Mesendoderm (in vitro differentiated cells): ENCODE measurements at regions not wholly inside any gene's neighbourhood (a gene's known extent, or its start where the extent isn't known, plus 50 kb on each side); places are given as distances from the start of the nearest gene placed in this dataset.
A peak's percentile ranks its signal among the peaks of the same experiment; 100 is the strongest.
"Not testable (repeated sequence)": the region's sequence is repeated elsewhere in the genome, so short reads cannot be mapped to it uniquely, and the experiment has no call there.

Experiments
- DNase-seq: peaks from one replicate; pipeline ENCODE4 v3.0.0; 2013
- H2AK5ac ChIP-seq: 2 replicates; pipeline ENCODE4 v1.6.1; 2013; ENCODE audit warnings: low read length, inconsistent platforms
- H2BK120ac ChIP-seq: 2 replicates; pipeline ENCODE4 v1.6.1; 2013; ENCODE audit warnings: low read depth, mild to moderate bottlenecking, low read length, moderate library complexity, mixed read lengths
- H2BK15ac ChIP-seq: replicated peaks from 2 replicates; pipeline ENCODE4 v1.6.1; 2013; ENCODE audit warnings: low read depth, mild to moderate bottlenecking, moderate library complexity
- H2BK5ac ChIP-seq: 2 replicates; pipeline ENCODE4 v1.6.1; 2013; ENCODE audit warnings: low read length, inconsistent platforms
- H3K18ac ChIP-seq: 2 replicates; pipeline ENCODE4 v1.6.1; 2013; ENCODE audit warnings: mild to moderate bottlenecking, low read length, mixed read lengths
- H3K23ac ChIP-seq: one replicate; pipeline ENCODE4 v1.6.1; 2013; ENCODE audit warnings: low read length
- H3K27ac ChIP-seq: 2 replicates; pipeline ENCODE4 v1.5.1; 2013; ENCODE audit warnings: low read depth, mild to moderate bottlenecking, inconsistent platforms, low read length, moderate library complexity
- H3K27me3 ChIP-seq: 2 replicates; pipeline ENCODE4 v1.6.1; 2013; ENCODE audit warnings: low read length, control low read depth, mild to moderate bottlenecking, inconsistent platforms; ENCODE audit not compliant: insufficient read depth, poor library complexity
- H3K36me3 ChIP-seq: 2 replicates; pipeline ENCODE4 v1.6.1; 2013; ENCODE audit warnings: low read length, inconsistent platforms; ENCODE audit not compliant: control insufficient read depth, insufficient read depth
- H3K4ac ChIP-seq: one replicate; pipeline ENCODE4 v1.6.1; 2013; ENCODE audit warnings: low read depth, mild to moderate bottlenecking, low read length, moderate library complexity
- H3K4me1 ChIP-seq: 2 replicates; pipeline ENCODE4 v1.6.1; 2013; ENCODE audit warnings: low read depth, low read length, inconsistent platforms; ENCODE audit not compliant: control insufficient read depth
- H3K4me2 ChIP-seq: 2 replicates; pipeline ENCODE4 v1.6.1; 2013; ENCODE audit warnings: low read length
- H3K4me3 ChIP-seq: 2 replicates; pipeline ENCODE4 v1.5.1; 2013; ENCODE audit warnings: mild to moderate bottlenecking, low read length
- H3K56ac ChIP-seq: one replicate; pipeline ENCODE4 v1.6.1; 2013; ENCODE audit warnings: low read length
- H3K79me1 ChIP-seq: 2 replicates; pipeline ENCODE4 v1.6.1; 2013; ENCODE audit warnings: low read length, inconsistent platforms
- H3K79me2 ChIP-seq: 2 replicates; pipeline ENCODE4 v1.6.1; 2013; ENCODE audit warnings: mild to moderate bottlenecking, low read length; ENCODE audit not compliant: control insufficient read depth, insufficient read depth
- H3K9ac ChIP-seq: 2 replicates; pipeline ENCODE4 v1.6.1; 2013; ENCODE audit warnings: low read length, inconsistent platforms
- H4K5ac ChIP-seq: one replicate; pipeline ENCODE4 v1.6.1; 2013; ENCODE audit warnings: low read length
- H4K8ac ChIP-seq: one replicate; pipeline ENCODE4 v1.6.1; 2013; ENCODE audit warnings: low read depth, mild to moderate bottlenecking, control low read depth, low read length, moderate library complexity
- WGBS: extraction: QIAGEN DNeasy Blood & Tissue Kit; methylation state at CpG from one replicate; pipeline ENCODE4 v1.1.7; 2013; ENCODE audit warnings: low lambda C conversion rate, missing lambda C conversion rate; ENCODE audit not compliant: insufficient coverage; ENCODE audit errors: extremely low coverage; 5-methylcytosine and 5-hydroxymethylcytosine counted together

DNA sequence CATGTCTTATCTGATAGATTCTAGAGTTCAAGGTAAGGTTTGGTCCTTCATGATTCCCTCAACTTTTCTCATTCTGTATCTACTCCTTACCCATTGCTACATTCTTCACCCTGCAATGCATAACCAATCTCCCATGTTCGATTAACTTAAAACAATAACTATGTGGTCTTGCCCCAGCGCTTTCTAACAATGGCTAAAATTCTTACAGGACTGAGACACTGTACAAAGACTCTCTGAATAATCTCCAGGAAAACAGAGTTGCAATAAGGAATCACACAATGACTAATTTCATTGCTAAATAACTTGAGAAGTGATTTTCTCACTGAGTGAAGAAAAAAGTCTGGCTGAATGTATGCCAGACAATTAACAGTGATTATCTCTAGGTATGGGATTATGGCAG, 69.6 kb upstream of the FAM174B start:
- Histone ChIP-seq H3K79me1 (no peaks in the 10 kb centered on the region), H3K4me3 (no peak overlapping the region), H4K8ac (no peak overlapping the region), H3K36me3 (no peaks in the 10 kb centered on the region), H3K79me2 (no peaks in the 10 kb centered on the region), H3K9ac (no peak overlapping the region), H3K27me3 (no peaks in the 10 kb centered on the region), H3K18ac (no peak overlapping the region), H2BK15ac (no peak overlapping the region), H3K4me1 (no peaks in the 10 kb centered on the region), H2AK5ac (no peak overlapping the region), H3K56ac (no peak overlapping the region), H3K27ac (no peak overlapping the region), H2BK5ac (no peak overlapping the region), H3K4ac (no peak overlapping the region), H2BK120ac (no peak overlapping the region), H4K5ac (no peak overlapping the region), H3K4me2 (no peak overlapping the region), H3K23ac (no peak overlapping the region)
- WGBS = no CpG with 5 or more reads among the region's 2 CpGs
- no peak for DNase-seq

GRCh38 chr15:92728266-92728665, 72.7 kb upstream of the FAM174B start:
- H3K4me3 ChIP-seq = no peak overlapping the region
- H2AK5ac ChIP-seq = no peak overlapping the region
- no CpG with 5 or more reads among the region's 4 CpGs for WGBS

GRCh38 chr15:92733090-92733933, 77.7 kb upstream of the FAM174B start:
- WGBS = no CpG with 5 or more reads among the region's 12 CpGs
- H3K79me1 ChIP-seq = no peaks in the 10 kb centered on the region
- no peaks in the 10 kb centered on the region for H3K36me3 ChIP-seq
- no peaks in the 10 kb centered on the region for H3K4me1 ChIP-seq
- H3K4me2 ChIP-seq = peak overlapping the region; percentile 40
- H3K18ac ChIP-seq = no peak overlapping the region
- no peak overlapping the region for H2AK5ac ChIP-seq
- no peak overlapping the region for H3K23ac ChIP-seq
- DNase-seq = no peak
- H3K4ac ChIP-seq = no peak overlapping the region
- H2BK5ac ChIP-seq = no peak overlapping the region
- peak overlapping the region; percentile 61 for H3K9ac ChIP-seq
- peak overlapping the region; percentile 83 for H3K56ac ChIP-seq
- H4K8ac ChIP-seq = no peak overlapping the region
- H2BK15ac ChIP-seq = no peak overlapping the region
- H3K27ac ChIP-seq = no peak overlapping the region
- no peaks in the 10 kb centered on the region for H3K27me3 ChIP-seq
- H3K79me2 ChIP-seq = no peaks in the 10 kb centered on the region
- no peak overlapping the region for H2BK120ac ChIP-seq
- H3K4me3 ChIP-seq = no peak overlapping the region
- H4K5ac ChIP-seq = no peak overlapping the region

More at GRCh38 chr15:92728266-92728665, 72.7 kb upstream of the FAM174B start:
- H3K23ac ChIP-seq = no peak overlapping the region
- H3K9ac ChIP-seq = no peak overlapping the region
- no peak overlapping the region for H3K4ac ChIP-seq
- H2BK5ac ChIP-seq = no peak overlapping the region
- H4K8ac ChIP-seq = no peak overlapping the region
- H3K56ac ChIP-seq = no peak overlapping the region
- no peaks in the 10 kb centered on the region for H3K79me1 ChIP-seq
- H3K36me3 ChIP-seq = no peaks in the 10 kb centered on the region
- H2BK120ac ChIP-seq = no peak overlapping the region
- no peak for DNase-seq
- no peak overlapping the region for H2BK15ac ChIP-seq
- H4K5ac ChIP-seq = no peak overlapping the region
- H3K4me1 ChIP-seq = no peaks in the 10 kb centered on the region
- no peak overlapping the region for H3K27ac ChIP-seq
- H3K79me2 ChIP-seq = no peaks in the 10 kb centered on the region
- no peak overlapping the region for H3K18ac ChIP-seq
- H3K27me3 ChIP-seq = no peaks in the 10 kb centered on the region
- no peak overlapping the region for H3K4me2 ChIP-seq

DNA sequence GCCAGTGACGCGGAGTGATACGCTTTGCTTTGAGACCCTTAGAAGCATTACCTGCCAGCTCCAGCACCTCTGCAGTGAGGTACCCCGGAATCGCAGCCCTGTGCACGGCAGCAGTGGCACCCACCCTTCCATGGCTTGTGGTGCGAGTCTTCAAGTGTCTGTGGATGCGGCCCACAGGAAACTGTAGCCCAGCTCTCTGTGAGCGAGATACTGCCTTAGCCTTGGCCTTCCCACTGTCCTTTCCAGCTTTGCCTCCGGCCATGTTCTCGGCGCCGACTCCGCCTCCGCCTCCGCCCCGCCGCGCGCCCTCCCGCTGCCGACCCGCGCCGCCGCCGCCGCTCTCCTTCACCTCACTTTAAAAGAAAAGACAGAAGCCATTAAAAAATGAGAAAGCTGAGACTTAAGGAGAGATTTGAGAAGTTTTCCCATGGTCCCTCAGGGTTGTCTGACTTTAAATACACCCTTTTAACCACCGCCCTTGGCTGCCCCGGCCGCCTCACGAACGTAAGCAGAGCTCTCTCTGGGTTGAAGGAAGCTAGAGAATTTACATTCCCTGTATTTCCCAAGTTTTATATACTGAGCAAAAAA, 78.5 kb upstream of the FAM174B start:
- H4K8ac ChIP-seq = no peak overlapping the region
- H3K79me2 ChIP-seq = no peaks in the 10 kb centered on the region
- peak overlapping the region; percentile 83 for H3K56ac ChIP-seq
- no peak overlapping the region for H2BK15ac ChIP-seq
- no peak overlapping the region for H3K4me3 ChIP-seq
- no peaks in the 10 kb centered on the region for H3K36me3 ChIP-seq
- no peak overlapping the region for H2BK120ac ChIP-seq
- H3K79me1 ChIP-seq = no peaks in the 10 kb centered on the region
- no peak overlapping the region for H2AK5ac ChIP-seq
- H3K18ac ChIP-seq = no peak overlapping the region
- no peak overlapping the region for H3K4ac ChIP-seq
- no CpG with 5 or more reads among the region's 33 CpGs for WGBS
- no peaks in the 10 kb centered on the region for H3K27me3 ChIP-seq
- H4K5ac ChIP-seq = no peak overlapping the region
- H3K4me1 ChIP-seq = no peaks in the 10 kb centered on the region
- peak overlapping the region; percentile 40 for H3K4me2 ChIP-seq
- no peak overlapping the region for H3K23ac ChIP-seq
- peak overlapping the region; percentile 61 for H3K9ac ChIP-seq
- DNase-seq = peak; percentile 82
- H3K27ac ChIP-seq = no peak overlapping the region
- no peak overlapping the region for H2BK5ac ChIP-seq

DNA sequence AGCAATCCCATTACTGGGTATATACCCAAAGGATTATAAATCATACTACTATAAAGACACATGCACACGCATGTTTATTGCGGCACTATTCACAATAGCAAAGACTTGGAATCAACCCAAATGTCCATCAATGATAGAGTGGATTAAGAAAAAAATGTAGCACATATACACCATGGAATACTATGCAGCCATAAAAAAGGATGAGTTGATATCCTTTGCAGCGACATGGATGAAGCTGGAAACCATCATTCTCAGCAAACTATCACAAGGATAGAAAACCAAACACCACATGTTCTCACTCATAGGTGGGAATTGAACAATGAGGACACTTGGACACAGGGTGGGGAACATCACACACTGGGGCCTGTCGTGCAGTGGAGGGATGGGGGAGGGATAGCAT, 83.7 kb upstream of the FAM174B start:
- not testable (repeated sequence) for H3K27ac ChIP-seq, H2BK120ac ChIP-seq, H3K4me3 ChIP-seq, H3K27me3 ChIP-seq, H3K56ac ChIP-seq, H3K79me1 ChIP-seq, H3K18ac ChIP-seq, H3K36me3 ChIP-seq, DNase-seq, H3K23ac ChIP-seq, H3K4me1 ChIP-seq, H2BK15ac ChIP-seq, H3K9ac ChIP-seq, H4K5ac ChIP-seq, H3K79me2 ChIP-seq, H3K4ac ChIP-seq, H2BK5ac ChIP-seq, H4K8ac ChIP-seq, H3K4me2 ChIP-seq, H2AK5ac ChIP-seq
- WGBS = no CpG with 5 or more reads among the region's 4 CpGs
